Mesenchymal stem cell (in vitro differentiated cells and primary cell): ENCODE measurements at regions not wholly inside any gene's neighbourhood (a gene's known extent, or its start where the extent isn't known, plus 50 kb on each side); places are given as distances from the start of the nearest gene placed in this dataset.

Source experiments
- DNase-seq: peaks from one replicate; pipeline ENCODE4 v3.0.0-alpha.2; 2013
- H2AFZ ChIP-seq: one replicate; pipeline ENCODE4 v1.6.1; 2013; ENCODE audit warnings: low read depth, mild to moderate bottlenecking, control low read depth, inconsistent platforms, low read length, moderate library complexity
- H2AK5ac ChIP-seq: 2 replicates; pipeline ENCODE4 v1.6.1; 2013; ENCODE audit warnings: low read length, moderate library complexity, mild to moderate bottlenecking, inconsistent platforms; ENCODE audit not compliant: severe bottlenecking
- H2BK120ac ChIP-seq: one replicate; pipeline ENCODE4 v1.6.1; 2013; ENCODE audit warnings: low read depth, mild to moderate bottlenecking, inconsistent platforms, low read length, moderate library complexity
- H2BK12ac ChIP-seq, 2 experiments: one replicate each; pipeline ENCODE4 v1.6.1; 2013; ENCODE audit warnings: inconsistent platforms in 2 of 2, low read length in 2 of 2, mild to moderate bottlenecking in 2 of 2, moderate library complexity in 2 of 2, control low read depth in 1 of 2
- H2BK15ac ChIP-seq: one replicate; pipeline ENCODE4 v1.6.1; 2013; ENCODE audit warnings: mild to moderate bottlenecking, low read depth, inconsistent platforms; ENCODE audit not compliant: poor library complexity, severe bottlenecking
- H2BK5ac ChIP-seq: 2 replicates; pipeline ENCODE4 v1.6.1; 2013; ENCODE audit warnings: low read depth, mild to moderate bottlenecking, low read length, control low read depth, inconsistent platforms; ENCODE audit not compliant: poor library complexity, severe bottlenecking
- H3K14ac ChIP-seq, 2 experiments: one replicate each; pipeline ENCODE4 v1.6.1; 2013; ENCODE audit warnings: inconsistent platforms in 2 of 2, low read length in 2 of 2, control low read depth in 1 of 2, mild to moderate bottlenecking in 1 of 2, moderate library complexity in 1 of 2
- H3K18ac ChIP-seq, 2 experiments: one replicate each; pipeline ENCODE4 v1.6.1; 2013; ENCODE audit warnings: inconsistent platforms in 2 of 2, low read length in 2 of 2, control low read depth in 1 of 2, low read depth in 1 of 2, mild to moderate bottlenecking in 1 of 2
- H3K23ac ChIP-seq, 2 experiments: one replicate each; pipeline ENCODE4 v1.6.1; 2013; ENCODE audit warnings: inconsistent platforms in 2 of 2, low read length in 2 of 2, mild to moderate bottlenecking in 2 of 2, moderate library complexity in 2 of 2, control low read depth in 1 of 2
- H3K27ac ChIP-seq: 2 replicates; pipeline ENCODE4 v1.5.1; 2013; ENCODE audit warnings: mild to moderate bottlenecking, moderate library complexity, low read length, control low read depth, inconsistent platforms; ENCODE audit not compliant: poor library complexity, severe bottlenecking
- H3K27me3 ChIP-seq, 2 experiments: 2 replicates each; pipeline versions ENCODE4 v1.6.1 to v1.7.0; 2013; ENCODE audit warnings: low read length in 2 of 2, mild to moderate bottlenecking in 2 of 2, moderate library complexity in 2 of 2, control low read depth in 1 of 2, inconsistent platforms in 1 of 2; ENCODE audit not compliant: control insufficient read depth in 1 of 2, insufficient read depth in 1 of 2
- H3K36me3 ChIP-seq, 2 experiments: 2 replicates each; pipeline versions ENCODE4 v1.6.1 to v1.7.0; 2013; ENCODE audit warnings: low read length in 2 of 2, control low read depth in 1 of 2, inconsistent platforms in 1 of 2, low read depth in 1 of 2, mild to moderate bottlenecking in 1 of 2; ENCODE audit not compliant: insufficient read depth in 2 of 2, control insufficient read depth in 1 of 2
- H3K4ac ChIP-seq, 2 experiments: one replicate each; pipeline ENCODE4 v1.6.1; 2013; ENCODE audit warnings: inconsistent platforms in 2 of 2, low read length in 2 of 2, mild to moderate bottlenecking in 2 of 2, moderate library complexity in 2 of 2, control low read depth in 1 of 2, low read depth in 1 of 2
- H3K4me1 ChIP-seq: 2 replicates; pipeline ENCODE4 v1.6.1; 2013; ENCODE audit warnings: low read depth, low read length, control low read depth; ENCODE audit not compliant: control insufficient read depth, insufficient read depth
- H3K4me2 ChIP-seq: 2 replicates; pipeline ENCODE4 v1.6.1; 2013; ENCODE audit warnings: low read length, mild to moderate bottlenecking, inconsistent platforms; ENCODE audit not compliant: poor library complexity, severe bottlenecking
- H3K4me3 ChIP-seq, 2 experiments: 2 replicates each; pipeline versions ENCODE4 v1.5.1 to v1.7.0; 2013; ENCODE audit warnings: low read length in 2 of 2, mild to moderate bottlenecking in 2 of 2, control low read depth in 1 of 2, low read depth in 1 of 2; ENCODE audit not compliant: insufficient read depth in 1 of 2
- H3K79me1 ChIP-seq: replicated peaks from 2 replicates; pipeline ENCODE4 v1.6.1; 2013; ENCODE audit warnings: mild to moderate bottlenecking, control low read depth, low read length, inconsistent platforms; ENCODE audit not compliant: poor library complexity, severe bottlenecking
- H3K9ac ChIP-seq: 2 replicates; pipeline ENCODE4 v1.7.0; 2013; ENCODE audit warnings: mild to moderate bottlenecking, low read length, moderate library complexity
- H3K9me3 ChIP-seq: 2 replicates; pipeline ENCODE4 v1.7.0; 2013; ENCODE audit warnings: mild to moderate bottlenecking, low read length; ENCODE audit not compliant: control insufficient read depth
- H4K8ac ChIP-seq: one replicate; pipeline ENCODE4 v1.6.1; 2013; ENCODE audit warnings: inconsistent platforms, mild to moderate bottlenecking, low read length, moderate library complexity
- H4K91ac ChIP-seq: one replicate; pipeline ENCODE4 v1.6.1; 2013; ENCODE audit warnings: mild to moderate bottlenecking, low read length, inconsistent platforms
- WGBS: methylation state at CpG from one replicate; pipeline ENCODE4 v1.1.7; 2013; ENCODE audit warnings: mixed read lengths; 5-methylcytosine and 5-hydroxymethylcytosine counted together

GRCh38 chr11:32224580-32224979 is 133.7 kb downstream of the RCN1 start:
- DNase-seq, result no peak
- H2BK120ac ChIP-seq, result no peak overlapping the region
- no peak overlapping the region for H3K4me3 ChIP-seq
- H4K8ac ChIP-seq, result no peak overlapping the region
- no peak overlapping the region for H3K4me2 ChIP-seq
- no peak overlapping the region for H3K4ac ChIP-seq
- no peak overlapping the region for H3K14ac ChIP-seq
- H3K9ac ChIP-seq, result no peak overlapping the region
- no peaks in the 10 kb centered on the region for H3K36me3 ChIP-seq
- H2AK5ac ChIP-seq, result no peak overlapping the region
- H3K79me1 ChIP-seq, result no peaks in the 10 kb centered on the region
- H3K9me3 ChIP-seq, result no peaks in the 10 kb centered on the region
- 79% methylated on average over 1 of the region's 3 CpGs for WGBS
- H4K91ac ChIP-seq, result no peak overlapping the region
- no peak overlapping the region for H3K18ac ChIP-seq
- H3K4me1 ChIP-seq, result no peaks in the 10 kb centered on the region
- H2BK15ac ChIP-seq, result no peak overlapping the region
- H3K27ac ChIP-seq, result no peak overlapping the region
- H2AFZ ChIP-seq, result no peak overlapping the region
- H3K23ac ChIP-seq, result no peak overlapping the region
- H2BK5ac ChIP-seq, result no peak overlapping the region
- peaks cover 6 to 10% of the 10 kb centered on the region in 2 experiments for H3K27me3 ChIP-seq
- H2BK12ac ChIP-seq, result no peak overlapping the region

GRCh38 chr11:32225571-32226285 is 134.9 kb downstream of the RCN1 start:
- Histone ChIP-seq H3K18ac (no peak overlapping the region), H3K23ac (no peak overlapping the region), H4K91ac (no peak overlapping the region), H3K36me3 (no peaks in the 10 kb centered on the region), H2BK5ac (no peak overlapping the region), H3K9ac (no peak overlapping the region), H3K4me2 (no peak overlapping the region), H3K9me3 (no peaks in the 10 kb centered on the region), H4K8ac (no peak overlapping the region), H3K27me3 (peaks cover 6 to 10% of the 10 kb centered on the region in 2 experiments), H2AFZ (no peak overlapping the region), H2AK5ac (no peak overlapping the region), H3K4me3 (no peak overlapping the region), H2BK15ac (no peak overlapping the region), H3K14ac (no peak overlapping the region), H2BK120ac (no peak overlapping the region), H3K4me1 (no peaks in the 10 kb centered on the region), H2BK12ac (no peak overlapping the region), H3K4ac (no peak overlapping the region), H3K27ac (no peak overlapping the region), H3K79me1 (no peaks in the 10 kb centered on the region)
- 81% methylated on average over 9 of the region's 14 CpGs for WGBS
- DNase-seq, result no peak

DNA sequence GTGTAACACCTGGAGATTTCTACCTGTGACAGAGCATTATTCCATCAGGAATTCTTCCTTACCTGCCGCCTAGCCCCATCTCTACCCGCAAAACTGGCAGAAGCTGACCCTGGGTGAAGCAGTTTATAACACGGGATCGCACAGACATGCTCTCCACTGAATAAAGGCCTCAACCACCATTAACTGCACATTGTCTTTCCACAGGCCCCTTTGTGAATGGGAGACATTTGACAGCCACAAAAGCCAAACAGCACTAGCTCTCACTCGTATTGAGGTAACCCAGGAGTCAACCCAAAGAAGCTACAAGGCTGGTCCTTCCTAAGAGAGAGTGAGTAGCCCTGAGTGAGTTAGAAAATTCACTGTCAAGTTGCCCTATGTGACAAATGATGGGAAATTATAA is 135.6 kb downstream of the RCN1 start:
- H2BK12ac ChIP-seq, result no peak overlapping the region
- no peak overlapping the region for H2BK15ac ChIP-seq
- 83% methylated on average over 5 of the region's 5 CpGs for WGBS
- H3K9ac ChIP-seq, result no peak overlapping the region
- H3K9me3 ChIP-seq, result no peaks in the 10 kb centered on the region
- H3K4me1 ChIP-seq, result no peaks in the 10 kb centered on the region
- peaks cover 6 to 9% of the 10 kb centered on the region in 2 experiments for H3K27me3 ChIP-seq
- no peak overlapping the region for H3K4me3 ChIP-seq
- no peak overlapping the region for H4K91ac ChIP-seq
- no peak overlapping the region for H3K27ac ChIP-seq
- no peaks in the 10 kb centered on the region for H3K79me1 ChIP-seq
- H3K36me3 ChIP-seq, result no peaks in the 10 kb centered on the region
- no peak overlapping the region for H4K8ac ChIP-seq
- no peak overlapping the region for H3K4me2 ChIP-seq
- H2AK5ac ChIP-seq, result no peak overlapping the region
- no peak overlapping the region for H3K18ac ChIP-seq
- no peak overlapping the region for H3K4ac ChIP-seq
- no peak for DNase-seq
- H2BK120ac ChIP-seq, result no peak overlapping the region
- no peak overlapping the region for H3K14ac ChIP-seq
- H2AFZ ChIP-seq, result no peak overlapping the region
- H3K23ac ChIP-seq, result no peak overlapping the region
- no peak overlapping the region for H2BK5ac ChIP-seq

- H4K8ac ChIP-seq, result no peak overlapping the region
- no peak overlapping the region for H3K4me2 ChIP-seq
- H3K4ac ChIP-seq, result no peak overlapping the region
- no peak overlapping the region for H3K4me3 ChIP-seq
- no peak overlapping the region for H2BK15ac ChIP-seq
- H3K23ac ChIP-seq, result no peak overlapping the region
- no peak overlapping the region for H3K18ac ChIP-seq
- no peak overlapping the region for H2BK12ac ChIP-seq
- no peaks in the 10 kb centered on the region for H3K79me1 ChIP-seq
- no peak overlapping the region for H3K14ac ChIP-seq
- no peaks in the 10 kb centered on the region for H3K4me1 ChIP-seq
- H2AK5ac ChIP-seq, result no peak overlapping the region
- H3K27ac ChIP-seq, result no peak overlapping the region
- H3K27me3 ChIP-seq, result peaks cover 0 to 7% of the 10 kb centered on the region in 2 experiments
- no peaks in the 10 kb centered on the region for H3K9me3 ChIP-seq
- H2AFZ ChIP-seq, result no peak overlapping the region
- no peak overlapping the region for H4K91ac ChIP-seq
- no peak for DNase-seq
- no peak overlapping the region for H3K9ac ChIP-seq
- no peak overlapping the region for H2BK5ac ChIP-seq
- H3K36me3 ChIP-seq, result no peaks in the 10 kb centered on the region
- WGBS, result 91% methylated on average over 13 of the region's 13 CpGs
- no peak overlapping the region for H2BK120ac ChIP-seq
Observed at GRCh38 chr11:32229576-32230240, 138.8 kb downstream of the RCN1 start.
